RWPE1 (cell line): ENCODE measurements at regions not wholly inside any gene's neighbourhood (a gene's known extent, or its start where the extent isn't known, plus 50 kb on each side); places are given as distances from the start of the nearest gene placed in this dataset.

Experiments used
- CTCF ChIA-PET: fragments of 350-600 bp; sonication (Branson Sonifier 250); formaldehyde crosslinking; extraction: SDS; loops from one replicate; lab custom pipeline; 2021; lab: Yijun Ruan, JAX
- POLR2A ChIA-PET: fragments of 400-600 bp; formaldehyde crosslinking; extraction: SDS; loops from one replicate; lab custom pipeline; 2020; ENCODE audit warnings: antibody characterized with exemption; ENCODE audit not compliant: low non-redundant PET; lab: Yijun Ruan, JAX
- DNase-seq: peaks from one replicate; pipeline ENCODE4 v3.0.0; 2012; ENCODE audit warnings: low spot score
- H3K27ac ChIP-seq: fragments of 450-650 bp; 2 replicates; pipeline ENCODE4 v1.5.1; 2017
- TF ChIP-seq, protein P1 (sequence below): fragments of 450-650 bp; conservative IDR thresholded peaks from 2 replicates; pipeline ENCODE4 v1.5.1; 2017; ENCODE audit warnings: low read depth, mild to moderate bottlenecking

DNA sequence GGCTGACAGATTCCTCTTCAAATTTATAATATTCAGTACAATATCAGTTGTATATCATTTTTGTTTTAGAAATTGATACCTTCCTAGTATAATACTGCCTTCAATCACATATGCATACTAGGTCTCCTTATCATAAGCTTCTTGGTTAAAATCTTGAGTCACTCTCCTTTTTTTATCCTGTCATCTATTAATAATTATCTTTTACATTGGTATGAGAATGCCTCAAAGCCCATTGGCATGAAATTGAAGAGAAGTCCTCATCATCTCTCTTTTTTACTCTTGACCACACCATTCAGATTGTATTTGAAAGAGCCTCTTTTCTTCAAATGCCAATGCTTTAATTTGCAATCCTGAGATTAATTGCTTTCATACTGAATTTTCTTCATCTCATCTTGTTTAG lies 810.3 kb downstream of the BRINP1 start:
- TF ChIP-seq, protein P1, sequence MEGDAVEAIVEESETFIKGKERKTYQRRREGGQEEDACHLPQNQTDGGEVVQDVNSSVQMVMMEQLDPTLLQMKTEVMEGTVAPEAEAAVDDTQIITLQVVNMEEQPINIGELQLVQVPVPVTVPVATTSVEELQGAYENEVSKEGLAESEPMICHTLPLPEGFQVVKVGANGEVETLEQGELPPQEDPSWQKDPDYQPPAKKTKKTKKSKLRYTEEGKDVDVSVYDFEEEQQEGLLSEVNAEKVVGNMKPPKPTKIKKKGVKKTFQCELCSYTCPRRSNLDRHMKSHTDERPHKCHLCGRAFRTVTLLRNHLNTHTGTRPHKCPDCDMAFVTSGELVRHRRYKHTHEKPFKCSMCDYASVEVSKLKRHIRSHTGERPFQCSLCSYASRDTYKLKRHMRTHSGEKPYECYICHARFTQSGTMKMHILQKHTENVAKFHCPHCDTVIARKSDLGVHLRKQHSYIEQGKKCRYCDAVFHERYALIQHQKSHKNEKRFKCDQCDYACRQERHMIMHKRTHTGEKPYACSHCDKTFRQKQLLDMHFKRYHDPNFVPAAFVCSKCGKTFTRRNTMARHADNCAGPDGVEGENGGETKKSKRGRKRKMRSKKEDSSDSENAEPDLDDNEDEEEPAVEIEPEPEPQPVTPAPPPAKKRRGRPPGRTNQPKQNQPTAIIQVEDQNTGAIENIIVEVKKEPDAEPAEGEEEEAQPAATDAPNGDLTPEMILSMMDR, result no peak
- POLR2A ChIA-PET, result no interaction called here
- DNase-seq, result no peak
- CTCF ChIA-PET, result no interaction called here
- no peak overlapping the region for H3K27ac ChIP-seq

DNA sequence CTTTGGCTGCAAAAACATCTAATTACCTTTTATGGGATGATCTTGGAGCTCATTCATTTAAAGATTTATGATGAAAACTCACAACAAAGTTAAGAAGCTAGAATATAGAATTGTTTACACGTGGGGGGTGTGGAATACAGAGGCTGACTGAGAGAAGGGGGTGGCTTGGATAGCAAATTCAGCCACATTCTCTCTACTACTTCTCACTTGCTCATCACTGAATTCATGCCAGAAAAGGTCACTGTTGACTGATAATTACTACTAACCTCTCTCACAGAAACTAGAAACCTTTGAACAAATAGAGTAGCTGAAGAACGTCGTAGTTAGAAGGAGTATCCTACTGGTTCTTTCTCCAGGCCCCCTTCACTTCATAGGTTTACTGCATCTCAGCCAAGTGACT lies 808.2 kb downstream of the BRINP1 start:
- no peak overlapping the region for H3K27ac ChIP-seq
- ChIA-PET CTCF (no interaction called here), POLR2A (no interaction called here)
- TF ChIP-seq, protein P1, result no peak
- DNase-seq, result no peak

DNA sequence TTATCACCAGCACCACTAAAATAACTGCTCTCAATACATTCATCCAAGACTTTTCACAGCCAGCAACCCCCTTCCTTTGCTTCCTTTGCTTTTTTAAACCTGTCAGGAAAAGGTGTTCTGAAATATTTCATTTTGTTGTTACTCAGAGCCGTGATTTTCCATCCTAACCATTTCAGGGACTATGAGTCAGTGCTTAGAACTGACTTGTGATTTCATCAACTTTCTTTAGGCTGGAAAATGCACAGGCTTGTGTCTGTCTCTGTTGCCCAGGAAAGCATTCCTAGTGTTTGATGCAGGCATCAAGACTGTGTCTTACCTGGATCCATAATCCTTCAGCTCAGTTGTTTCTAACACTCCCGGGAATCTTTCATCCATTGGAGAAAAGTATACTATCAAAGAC lies 805.6 kb downstream of the BRINP1 start:
- POLR2A ChIA-PET, result no interaction called here
- peak; percentile 36 for DNase-seq
- H3K27ac ChIP-seq, result no peak overlapping the region
- CTCF ChIA-PET, result interaction anchor here (0.8 kb wide), 1 partner anchor 73 kb away, joined by 4 read pairs; no protein-coding TSS in a partner anchor
- TF ChIP-seq, protein P1, result no peak

DNA sequence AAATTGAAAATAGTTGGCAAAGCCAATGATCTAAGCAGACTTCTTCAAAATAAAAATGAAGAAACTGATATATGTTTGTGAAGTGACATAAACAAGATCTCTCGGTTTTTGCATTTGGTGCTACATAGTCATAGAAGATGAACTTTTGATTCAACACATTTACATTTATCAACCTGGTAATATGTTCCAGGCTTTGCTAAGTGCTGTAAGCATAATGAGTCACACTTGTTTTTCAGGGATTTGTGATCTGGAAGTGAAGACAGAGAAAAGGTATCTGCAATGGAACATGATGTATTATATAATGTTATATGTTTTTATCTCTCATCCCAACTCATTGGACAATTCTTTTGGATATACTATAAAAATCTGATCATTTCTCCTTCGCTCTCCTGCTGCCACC lies 801.4 kb downstream of the BRINP1 start:
- CTCF ChIA-PET, result interaction anchor here (0.7 kb wide), 1 partner anchor 426 kb away, joined by 3 read pairs; no protein-coding TSS in a partner anchor
- TF ChIP-seq, protein P1, result no peak
- H3K27ac ChIP-seq, result no peak overlapping the region
- DNase-seq, result no peak
- POLR2A ChIA-PET, result no interaction called here

DNA sequence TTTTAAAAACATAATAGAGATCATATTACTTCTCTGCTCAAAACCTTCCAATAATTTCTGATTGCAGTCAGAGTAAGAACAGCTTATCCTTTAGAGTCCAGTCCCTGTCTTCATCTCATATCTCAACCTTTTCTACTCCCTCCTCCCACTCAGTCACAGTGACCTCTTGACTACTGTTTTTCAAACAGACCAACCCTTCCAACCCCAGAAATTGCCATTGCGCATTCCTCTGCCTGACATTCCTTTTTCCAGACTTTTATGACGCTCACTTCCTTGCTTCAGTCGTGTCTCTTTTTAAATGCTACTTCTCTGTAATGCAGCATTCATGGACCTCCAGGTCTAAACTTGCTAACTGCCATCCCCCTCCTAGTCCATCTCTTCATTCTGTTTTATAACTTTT lies 800.5 kb downstream of the BRINP1 start:
- H3K27ac ChIP-seq, result no peak overlapping the region
- ChIA-PET POLR2A (no interaction called here), CTCF (no interaction called here)
- TF ChIP-seq, protein P1, result no peak
- DNase-seq, result no peak

DNA sequence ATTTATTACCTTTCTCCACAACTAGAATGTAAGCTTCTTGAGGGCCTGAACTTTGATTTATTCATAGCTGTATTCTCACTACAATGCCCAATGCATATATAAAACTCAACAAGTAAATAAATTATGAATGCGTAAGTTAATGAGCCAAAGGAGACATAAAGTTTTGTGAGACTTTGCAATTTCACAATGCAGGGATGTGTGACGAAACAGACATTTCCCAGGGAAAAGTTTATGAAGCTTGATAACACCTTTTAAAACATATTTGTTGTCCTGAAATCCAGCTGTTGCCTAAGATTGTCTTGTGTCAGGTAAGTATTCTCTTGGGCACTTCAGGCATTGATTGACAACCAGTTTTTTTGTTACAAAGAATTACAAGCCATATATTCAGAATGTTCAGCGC lies 800.1 kb downstream of the BRINP1 start:
- ChIA-PET POLR2A (no interaction called here), CTCF (interaction anchor here (0.8 kb wide), 1 partner anchor 24 kb away, joined by 4 read pairs; no protein-coding TSS in a partner anchor)
- no peak for DNase-seq
- TF ChIP-seq, protein P1, result no peak
- H3K27ac ChIP-seq, result no peak overlapping the region
